Astrocyte (in vitro differentiated cells and primary cell): ENCODE measurements at regions not wholly inside any gene's neighbourhood (a gene's known extent, or its start where the extent isn't known, plus 50 kb on each side); places are given as distances from the start of the nearest gene placed in this dataset.

ENCODE experiments used
- CTCF ChIP-seq: IDR thresholded peaks from 2 replicates; pipeline ENCODE4 v1.5.1; 2011; ENCODE audit warnings: low read depth, mild to moderate bottlenecking, inconsistent platforms, low read length, moderate library complexity; ENCODE audit not compliant: insufficient read depth
- EZH2 ChIP-seq: IDR thresholded peaks from 2 replicates; pipeline ENCODE4 v1.6.1; 2012; ENCODE audit warnings: mild to moderate bottlenecking, low read length, inconsistent platforms; ENCODE audit not compliant: insufficient read depth

- TF ChIP-seq CTCF (no peak), EZH2 (no peak)
These were observed 728.7 kb upstream of the ROBO1 start for GRCh38 chr3:80496452-80496851.
